EL (cell line): ENCODE measurements at regions not wholly inside any gene's neighbourhood (a gene's known extent, or its start where the extent isn't known, plus 50 kb on each side); places are given as distances from the start of the nearest gene placed in this dataset.

Experiments used
- DNase-seq: peaks from one replicate; pipeline ENCODE4 v3.0.0-alpha.2; 2016

DNA sequence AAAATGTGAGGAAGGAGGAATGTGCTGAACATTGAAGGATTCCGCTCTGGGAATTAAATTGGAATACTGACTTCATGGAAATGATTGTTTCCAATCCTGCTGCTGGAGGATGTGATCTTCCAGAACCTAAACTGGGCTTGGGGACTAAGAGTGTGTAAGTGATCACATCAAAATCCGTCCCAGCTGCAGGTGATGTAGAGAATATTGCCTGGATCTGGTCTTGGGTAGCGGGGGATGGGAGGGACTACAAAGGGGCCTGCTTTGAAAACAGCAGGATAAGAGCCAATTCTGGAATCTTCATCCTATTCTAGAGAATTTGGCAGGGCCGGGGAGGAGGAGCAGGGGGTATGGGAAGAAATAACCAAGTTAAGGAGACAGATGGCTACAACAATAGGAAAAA lies 552.2 kb upstream of the FZD8 start:
- no peak for DNase-seq

- no peak for DNase-seq
Observed at GRCh38 chr10:36191009-36191408, 548.9 kb upstream of the FZD8 start.

GRCh38 chr10:36188461-36188860 lies 546.4 kb upstream of the FZD8 start:
- DNase-seq, result no peak

DNA sequence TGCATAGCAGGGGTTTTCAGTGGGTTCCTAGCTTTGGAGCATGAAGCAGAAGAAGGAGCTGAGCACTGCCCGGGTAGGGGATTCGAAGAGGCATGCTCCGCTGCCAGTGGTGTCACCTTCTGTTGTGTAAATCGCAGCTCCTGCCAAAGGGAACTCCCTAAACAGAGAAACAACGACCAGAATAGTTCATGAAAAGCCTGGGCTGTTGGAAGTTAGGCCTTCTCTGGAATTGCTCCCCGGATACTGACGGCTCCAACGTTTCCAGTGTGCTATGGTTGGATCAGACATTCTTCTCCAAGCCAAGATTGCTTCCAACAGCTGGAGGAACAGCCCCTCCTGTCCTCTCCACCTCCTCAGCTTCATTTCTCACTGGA lies 546.0 kb upstream of the FZD8 start:
- no peak for DNase-seq

DNA sequence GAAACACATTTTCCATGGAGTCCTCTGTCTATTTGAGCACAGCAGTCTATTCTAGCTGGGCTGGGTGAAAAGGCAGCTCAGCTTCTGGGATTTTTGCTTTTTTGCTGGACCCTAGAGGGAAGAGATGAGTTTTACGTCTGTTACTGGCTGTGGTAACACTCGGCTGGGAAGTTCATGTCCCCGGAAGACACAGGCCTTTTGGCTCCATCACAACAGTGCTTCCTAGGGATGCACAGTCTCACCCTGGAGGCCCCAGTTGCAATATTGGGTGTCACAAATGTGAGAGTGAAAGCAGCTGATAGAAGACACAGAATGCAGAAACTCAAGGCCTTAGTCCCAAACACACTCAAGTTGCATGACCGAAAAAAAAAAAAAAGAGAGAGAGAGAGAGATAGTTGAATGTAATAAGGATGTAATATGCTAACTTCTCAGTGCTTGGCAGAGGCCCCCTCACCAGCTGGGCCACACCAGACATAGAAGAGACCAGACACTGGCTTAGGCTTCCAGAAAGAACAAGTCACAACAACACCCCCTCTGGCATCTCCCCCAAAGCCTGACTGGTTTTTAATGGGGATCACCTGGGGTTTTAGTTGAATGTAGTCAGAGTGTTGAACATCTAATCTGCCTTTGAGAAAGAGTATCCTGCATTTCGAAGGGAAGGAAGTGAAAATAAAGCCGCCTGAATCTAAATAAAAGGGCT lies 545.4 kb upstream of the FZD8 start:
- no peak for DNase-seq

DNA sequence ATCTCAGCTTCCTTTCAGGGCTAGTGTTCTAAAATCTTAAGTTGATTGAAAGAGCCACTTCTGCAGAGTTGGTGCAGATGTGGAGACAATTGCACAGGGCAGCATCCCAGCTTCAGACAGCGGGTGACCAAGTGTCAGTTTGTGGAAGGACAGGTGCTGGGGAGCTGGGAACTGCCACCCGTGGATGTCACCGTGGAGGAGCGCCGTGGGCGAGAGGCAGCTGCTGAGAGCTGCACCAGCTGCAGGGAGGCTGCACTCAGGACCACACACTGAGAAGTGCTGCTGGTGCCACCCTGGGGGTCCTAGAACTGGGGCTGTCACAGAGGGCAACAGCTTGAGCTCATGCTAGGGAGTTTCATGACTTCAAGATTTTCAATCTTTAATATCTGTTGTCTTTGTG lies 543.0 kb upstream of the FZD8 start:
- no peak for DNase-seq

DNA sequence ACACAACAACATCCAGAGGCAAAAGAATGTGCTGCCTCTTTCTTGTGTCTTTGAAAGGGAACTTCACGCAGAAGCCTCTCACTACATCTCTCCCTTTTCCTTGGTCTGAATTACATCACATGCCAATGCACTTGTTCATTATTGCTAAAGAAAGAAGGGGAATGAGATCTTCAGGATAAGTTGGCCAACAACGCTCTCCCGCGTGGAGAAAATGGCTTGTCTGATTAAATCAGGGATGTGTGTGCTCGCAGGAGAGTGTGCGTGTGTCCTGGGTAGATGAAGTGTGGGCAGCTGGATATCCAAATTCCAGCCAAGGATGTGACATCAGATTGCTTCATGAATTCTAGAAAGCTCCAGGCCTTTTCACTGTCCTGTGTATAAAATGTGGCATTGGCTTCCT lies 541.6 kb upstream of the FZD8 start:
- DNase-seq, result no peak

- DNase-seq, result no peak
Observed at GRCh38 chr10:36183056-36183455, 541.0 kb upstream of the FZD8 start.

DNA sequence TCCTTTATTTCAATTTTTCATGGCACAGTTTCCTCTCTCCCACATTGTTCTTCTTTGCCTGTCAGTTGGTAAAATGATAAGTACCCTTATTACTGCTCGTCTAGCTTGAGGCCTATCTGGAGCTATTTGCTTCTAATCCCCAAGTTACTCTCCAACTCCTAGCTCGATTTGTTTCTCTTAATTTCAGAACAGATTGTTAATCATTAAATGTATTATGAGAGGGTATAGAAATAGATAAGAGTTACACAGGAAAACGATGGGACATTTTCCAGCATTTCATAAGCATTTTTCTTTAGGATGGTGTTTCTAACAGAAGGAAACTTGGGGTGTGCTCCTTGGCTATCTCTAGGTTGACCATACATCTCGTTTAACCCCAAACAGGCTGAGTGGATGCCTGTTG lies 540.5 kb upstream of the FZD8 start:
- no peak for DNase-seq

DNA sequence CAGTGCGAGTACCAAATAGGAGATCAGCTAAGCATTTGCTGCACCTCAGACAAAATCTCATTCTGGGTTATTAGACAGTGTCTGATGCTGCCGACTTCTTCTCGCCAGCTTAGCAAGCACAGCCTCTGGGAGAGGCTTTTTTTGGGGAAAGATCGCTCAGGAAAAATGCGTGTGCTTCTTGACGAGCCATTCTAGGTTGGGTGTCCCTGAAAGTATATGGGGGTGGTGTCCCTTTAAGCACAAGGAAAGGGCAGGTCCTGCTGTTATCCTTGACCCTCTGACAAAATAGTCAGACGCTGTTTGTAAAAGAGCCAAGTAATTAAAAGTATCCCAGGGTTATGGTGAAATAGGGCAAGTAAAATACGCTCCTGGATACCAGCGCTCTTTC lies 540.1 kb upstream of the FZD8 start:
- no peak for DNase-seq

DNA sequence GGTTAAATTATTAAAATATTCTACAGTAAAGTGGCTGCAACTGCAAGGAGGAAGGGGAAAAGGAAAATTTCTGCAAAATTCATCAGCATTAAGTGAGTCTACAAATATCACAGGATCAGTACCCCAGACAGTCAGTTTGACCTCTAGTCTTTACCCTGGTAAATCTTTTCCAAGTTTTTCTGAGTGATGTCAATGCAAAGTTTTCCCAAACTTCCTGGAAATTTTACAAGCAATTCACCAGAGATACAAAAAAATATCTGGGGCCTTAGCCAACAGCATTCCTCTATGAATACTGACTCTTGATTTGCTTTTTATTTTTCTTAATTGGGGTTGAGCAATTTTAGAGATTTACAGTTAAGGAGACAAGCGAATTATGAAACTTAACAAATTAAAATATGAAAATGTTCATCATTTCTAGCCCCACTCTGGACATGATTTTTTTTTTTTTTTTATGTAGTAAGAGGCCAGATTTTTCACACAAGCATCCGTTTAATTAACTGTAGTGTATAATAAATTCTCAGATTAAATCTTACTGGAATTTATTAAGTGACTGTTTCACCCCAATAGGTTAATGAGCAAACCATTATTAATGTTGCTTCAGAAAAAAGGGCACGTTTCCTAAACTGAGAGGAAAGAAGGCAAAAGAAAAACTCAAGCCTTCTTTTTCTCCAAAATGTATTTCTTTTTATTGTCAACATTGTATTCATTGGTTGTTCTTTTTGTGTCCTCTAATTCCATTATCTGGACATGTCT lies 539.5 kb upstream of the FZD8 start:
- DNase-seq, result peak; percentile 25

DNA sequence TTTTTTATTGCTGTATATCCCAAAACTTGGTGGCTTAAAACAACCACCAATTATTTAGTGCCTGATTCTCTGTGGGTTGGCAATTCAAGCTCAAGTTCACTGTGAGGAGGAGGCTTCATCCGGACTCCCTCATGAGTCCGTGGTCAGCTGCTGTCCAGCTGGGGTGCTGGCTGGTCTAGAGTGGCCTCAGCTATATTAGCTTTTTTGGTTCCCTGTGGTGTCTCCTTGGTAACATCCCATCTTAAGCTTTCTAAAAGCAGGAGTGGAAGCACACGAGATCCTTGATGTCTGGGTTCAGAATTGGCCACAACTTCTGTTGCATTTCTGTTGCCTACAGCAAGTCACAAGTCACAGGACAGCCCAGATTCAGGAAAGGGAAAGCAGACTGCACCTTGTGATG lies 536.5 kb upstream of the FZD8 start:
- no peak for DNase-seq

GRCh38 chr10:36177071-36177470 lies 535.0 kb upstream of the FZD8 start:
- DNase-seq, result no peak

DNA sequence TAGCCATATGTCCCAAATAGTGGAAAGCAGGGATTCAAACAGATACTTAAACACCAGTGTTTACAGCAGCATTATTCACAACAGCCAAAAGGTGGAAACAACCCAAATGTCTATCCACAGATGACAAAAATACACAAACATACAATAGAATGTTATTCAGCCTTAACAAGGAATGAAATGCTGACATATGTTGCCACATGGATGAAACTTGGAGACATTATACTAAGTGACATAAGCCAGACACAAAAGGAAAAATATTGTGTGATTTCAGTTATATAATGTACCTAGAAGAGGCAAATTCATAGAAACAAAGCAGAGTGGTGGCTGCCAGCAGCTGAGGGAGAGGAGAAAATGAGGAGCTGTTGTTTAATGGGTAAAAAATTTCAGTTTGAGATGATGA lies 533.9 kb upstream of the FZD8 start:
- DNase-seq, result no peak

DNA sequence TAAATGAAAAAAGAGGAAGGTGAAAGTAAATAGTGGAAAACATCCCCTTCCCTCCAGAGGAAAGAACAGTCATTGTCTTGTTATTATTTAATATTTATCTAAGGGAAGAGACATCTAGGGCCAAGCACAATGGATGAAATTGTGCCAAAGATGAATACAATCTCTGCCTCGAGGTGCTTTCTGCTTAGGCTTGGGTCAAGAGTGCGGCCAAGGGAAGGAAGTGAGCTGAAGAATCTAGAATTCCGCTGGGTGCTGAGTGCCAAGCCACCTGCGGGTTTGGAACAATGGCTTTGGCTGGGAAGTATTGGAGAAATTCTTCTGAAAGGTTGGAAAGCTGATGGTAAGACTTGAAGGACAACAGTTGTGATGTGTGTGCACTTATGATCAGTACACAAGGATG lies 531.3 kb upstream of the FZD8 start:
- DNase-seq, result no peak

GRCh38 chr10:36171953-36172940 lies 530.2 kb upstream of the FZD8 start:
- DNase-seq, result peak; percentile 54

GRCh38 chr10:36171556-36171952 lies 529.5 kb upstream of the FZD8 start:
- DNase-seq, result no peak

DNA sequence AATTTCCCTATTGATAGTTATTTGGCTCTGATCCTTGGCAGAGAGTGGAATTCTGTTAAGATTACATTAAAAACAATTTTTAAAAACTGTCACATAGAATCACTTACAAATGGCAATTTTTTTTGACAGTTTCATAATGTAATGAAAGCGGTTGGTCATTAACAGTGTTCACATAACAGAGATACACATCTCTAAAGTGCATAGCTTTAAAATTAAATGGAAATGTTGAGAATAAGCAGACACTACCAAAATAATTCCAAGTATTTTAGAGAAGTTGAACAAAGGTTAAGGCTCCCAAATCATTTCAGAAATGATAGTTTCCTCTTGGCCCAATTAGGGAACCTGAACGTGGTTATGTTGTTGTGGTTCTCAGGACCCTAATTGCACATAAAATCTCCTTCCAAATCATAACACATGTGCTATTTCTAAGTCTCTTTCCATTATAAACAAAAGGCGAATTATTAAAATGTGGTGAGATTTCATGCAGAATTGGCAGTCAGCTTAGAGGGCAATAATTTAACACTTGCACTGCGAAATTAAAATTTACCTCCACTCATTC lies 528.9 kb upstream of the FZD8 start:
- DNase-seq, result no peak

DNA sequence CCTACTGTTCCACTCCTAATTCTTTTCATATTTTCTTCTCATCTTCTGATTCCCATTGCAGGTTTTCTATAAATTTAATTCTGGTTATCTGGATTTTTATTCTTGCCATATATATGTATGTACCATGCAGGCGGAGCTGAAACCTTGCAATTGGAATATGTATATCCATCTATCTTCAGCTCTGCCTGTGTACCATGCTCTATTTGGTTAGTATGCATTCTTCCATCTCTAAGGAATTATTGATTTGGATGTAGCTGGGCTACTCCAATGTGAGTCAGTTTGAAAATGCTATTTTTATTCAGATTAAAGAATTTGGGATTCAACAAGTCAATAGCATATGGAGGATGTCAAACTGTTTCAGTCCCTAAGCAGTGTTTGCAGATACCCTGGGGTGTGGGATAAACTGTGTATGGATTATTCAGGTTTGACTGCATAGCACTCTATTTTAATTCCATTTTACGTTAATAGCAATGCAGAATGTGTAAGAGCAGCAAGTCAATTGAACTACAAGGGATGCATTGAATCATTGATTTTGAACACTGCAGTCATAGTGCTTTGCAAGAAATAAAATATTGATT lies 528.1 kb upstream of the FZD8 start:
- no peak for DNase-seq

DNA sequence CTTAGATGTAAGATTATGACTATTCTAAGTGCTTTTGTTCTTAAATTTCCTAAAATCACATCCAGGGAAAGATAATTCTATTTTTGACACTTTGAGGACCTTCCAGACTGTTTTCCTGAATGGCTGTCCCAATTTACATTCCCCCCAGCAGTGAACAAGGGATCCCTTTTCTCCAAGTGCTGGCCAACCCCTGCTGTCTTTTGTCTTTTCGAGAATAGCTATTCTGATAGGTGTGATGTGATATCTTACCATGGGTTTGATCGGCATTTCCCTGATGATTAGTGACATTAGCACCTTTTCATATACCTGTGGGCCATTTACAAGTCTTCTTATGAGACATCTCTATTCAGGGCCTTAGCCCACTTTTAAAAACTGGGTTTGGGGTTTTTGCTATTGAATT lies 526.7 kb upstream of the FZD8 start:
- DNase-seq, result no peak

DNA sequence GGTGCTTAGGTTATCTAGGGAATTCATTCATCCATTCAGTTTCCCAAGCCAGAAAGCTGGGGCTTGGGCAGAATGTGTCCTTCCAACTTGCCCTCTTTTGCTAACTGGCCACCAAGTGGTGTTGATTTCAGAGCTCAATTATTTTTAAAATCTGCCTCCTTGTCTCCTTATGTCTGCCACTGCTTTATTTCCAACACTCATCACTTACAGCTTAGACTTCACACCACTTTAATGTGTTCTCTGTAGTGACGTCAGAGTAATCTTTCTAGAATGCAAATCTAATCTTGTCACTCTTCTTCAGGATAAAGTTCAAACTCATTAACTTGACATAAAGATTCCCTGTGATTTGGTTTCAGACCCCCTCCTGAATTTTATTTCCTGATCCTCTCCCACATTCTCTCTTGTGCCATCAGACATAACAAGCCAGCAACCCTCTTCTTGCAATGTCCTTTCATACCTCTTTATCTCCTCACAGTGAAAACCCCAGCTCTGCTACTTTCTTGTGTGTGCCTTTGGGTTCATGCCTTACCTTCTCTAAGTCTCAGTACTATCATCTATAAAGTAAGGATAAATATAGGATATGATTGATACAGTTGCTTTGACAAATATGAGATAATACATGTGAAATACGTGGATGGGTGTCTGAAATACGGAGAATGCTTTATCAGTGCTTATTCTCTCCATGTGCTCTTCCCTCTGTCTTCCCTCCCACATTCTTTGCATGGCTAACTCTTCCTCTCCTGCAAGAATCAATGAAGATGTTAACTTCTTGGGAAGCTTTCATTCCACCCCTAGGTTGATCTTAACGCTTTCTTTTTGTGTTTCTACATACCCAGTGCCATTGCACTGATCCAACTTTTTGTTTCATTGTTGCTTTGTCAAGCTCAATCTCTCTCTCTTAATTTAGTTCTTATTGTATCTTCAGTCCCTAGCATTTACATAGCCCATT lies 522.7 kb upstream of the FZD8 start:
- no peak for DNase-seq

GRCh38 chr10:36163827-36164226 lies 521.7 kb upstream of the FZD8 start:
- DNase-seq, result no peak
